Fibroblast of skin of back (primary cell): ENCODE measurements at regions not wholly inside any gene's neighbourhood (a gene's known extent, or its start where the extent isn't known, plus 50 kb on each side); places are given as distances from the start of the nearest gene placed in this dataset.
"Not testable (repeated sequence)": the region's sequence is repeated elsewhere in the genome, so short reads cannot be mapped to it uniquely, and the experiment has no call there.

Source experiments
- DNase-seq: peaks from one replicate; pipeline ENCODE4 v3.0.0-alpha.2; 2013

GRCh38 chr2:103169861-103170260 lies 408.0 kb downstream of the TMEM182 start:
- no peak for DNase-seq

- no peak for DNase-seq
Measured at GRCh38 chr2:103172821-103173220, 411.0 kb downstream of the TMEM182 start.

- peak; percentile 57 for DNase-seq
Measured at GRCh38 chr2:103174711-103175110, 412.9 kb downstream of the TMEM182 start.

- DNase-seq: no peak
Measured at GRCh38 chr2:103176294-103176915, 414.6 kb downstream of the TMEM182 start.

GRCh38 chr2:103179798-103180197 lies 418.0 kb downstream of the TMEM182 start:
- DNase-seq: no peak

- no peak for DNase-seq
Measured at GRCh38 chr2:103183061-103183460, 421.2 kb downstream of the TMEM182 start.

- no peak for DNase-seq
Measured at GRCh38 chr2:103196802-103197201, 435.0 kb downstream of the TMEM182 start.

- DNase-seq: not testable (repeated sequence)
Measured at GRCh38 chr2:103200774-103201173, 438.9 kb downstream of the TMEM182 start.

GRCh38 chr2:103208916-103209315 lies 447.1 kb downstream of the TMEM182 start:
- no peak for DNase-seq

GRCh38 chr2:103213028-103213542 lies 451.3 kb downstream of the TMEM182 start:
- no peak for DNase-seq

- DNase-seq: no peak
Measured at GRCh38 chr2:103218516-103218915, 456.7 kb downstream of the TMEM182 start.

- DNase-seq: no peak
Measured at GRCh38 chr2:103219398-103219797, 457.6 kb downstream of the TMEM182 start.

- no peak for DNase-seq
Measured at GRCh38 chr2:103222969-103223368, 461.1 kb downstream of the TMEM182 start.

- no peak for DNase-seq
Measured at GRCh38 chr2:103230796-103231195, 469.0 kb downstream of the TMEM182 start.

- DNase-seq: no peak
Measured at GRCh38 chr2:103232865-103233264, 471.0 kb downstream of the TMEM182 start.

- no peak for DNase-seq
Measured at GRCh38 chr2:103233691-103234090, 471.9 kb downstream of the TMEM182 start.

- DNase-seq: no peak
Measured at GRCh38 chr2:103235283-103235682, 473.5 kb downstream of the TMEM182 start.

- no peak for DNase-seq
Measured at GRCh38 chr2:103249462-103249861, 487.6 kb downstream of the TMEM182 start.

GRCh38 chr2:103252781-103253180 lies 490.9 kb downstream of the TMEM182 start:
- DNase-seq: no peak

- DNase-seq: no peak
Measured at GRCh38 chr2:103254611-103255010, 492.8 kb downstream of the TMEM182 start.

GRCh38 chr2:103264058-103264768 lies 502.4 kb downstream of the TMEM182 start:
- no peak for DNase-seq

- DNase-seq: no peak
Measured at GRCh38 chr2:103265521-103265920, 503.7 kb downstream of the TMEM182 start.

- DNase-seq: no peak
Measured at GRCh38 chr2:103268841-103269498, 507.1 kb downstream of the TMEM182 start.

- no peak for DNase-seq
Measured at GRCh38 chr2:103276869-103277268, 515.0 kb downstream of the TMEM182 start.
